ENCODE measurements at regions not wholly inside any gene's neighbourhood (a gene's known extent, or its start where the extent isn't known, plus 50 kb on each side); places are given as distances from the start of the nearest gene placed in this dataset.

DNA sequence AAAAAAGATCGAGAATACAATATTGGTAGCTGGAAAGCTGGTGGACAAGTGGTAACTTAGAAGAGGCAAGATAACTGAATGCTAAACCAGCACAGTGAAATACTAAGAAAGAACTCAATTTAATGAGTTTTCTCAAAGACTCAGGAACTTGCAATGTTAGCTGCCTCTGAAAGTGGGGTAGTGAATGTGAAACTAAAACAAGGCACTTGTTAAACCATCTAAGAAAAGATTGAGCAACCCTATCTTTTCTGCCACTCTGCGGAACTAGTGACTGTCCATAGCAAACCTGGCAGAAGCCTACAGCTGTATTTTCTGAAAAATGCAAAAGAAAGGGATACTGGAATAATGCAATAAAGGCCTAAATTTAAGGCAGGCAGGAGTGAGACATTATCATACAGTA lies 1574.4 kb upstream of the PRR20A start:
- WGBS (ENCODE audit: low lambda C conversion rate, missing lambda C conversion rate): 92% methylated on average over 2 of the region's 2 CpGs
- H3K4me1 ChIP-seq (ENCODE audit: insufficient read depth): no peaks in the 10 kb centered on the region
- no peak overlapping the region for H3K27ac ChIP-seq
- H3K27me3 ChIP-seq: no peaks in the 10 kb centered on the region
- H3K4me3 ChIP-seq: no peak overlapping the region
- DNase-seq (ENCODE audit: low spot score): no peak
- TF ChIP-seq EZH2 (IDR thresholded peaks at IDR 0.05; ENCODE audit: borderline replicate concordance) (no peak), EZH2phosphoT487 (IDR thresholded peaks at IDR 0.05; ENCODE audit: low read depth, severe bottlenecking, unreplicated experiment) (no peak)
- TF ChIP-seq, protein P1, sequence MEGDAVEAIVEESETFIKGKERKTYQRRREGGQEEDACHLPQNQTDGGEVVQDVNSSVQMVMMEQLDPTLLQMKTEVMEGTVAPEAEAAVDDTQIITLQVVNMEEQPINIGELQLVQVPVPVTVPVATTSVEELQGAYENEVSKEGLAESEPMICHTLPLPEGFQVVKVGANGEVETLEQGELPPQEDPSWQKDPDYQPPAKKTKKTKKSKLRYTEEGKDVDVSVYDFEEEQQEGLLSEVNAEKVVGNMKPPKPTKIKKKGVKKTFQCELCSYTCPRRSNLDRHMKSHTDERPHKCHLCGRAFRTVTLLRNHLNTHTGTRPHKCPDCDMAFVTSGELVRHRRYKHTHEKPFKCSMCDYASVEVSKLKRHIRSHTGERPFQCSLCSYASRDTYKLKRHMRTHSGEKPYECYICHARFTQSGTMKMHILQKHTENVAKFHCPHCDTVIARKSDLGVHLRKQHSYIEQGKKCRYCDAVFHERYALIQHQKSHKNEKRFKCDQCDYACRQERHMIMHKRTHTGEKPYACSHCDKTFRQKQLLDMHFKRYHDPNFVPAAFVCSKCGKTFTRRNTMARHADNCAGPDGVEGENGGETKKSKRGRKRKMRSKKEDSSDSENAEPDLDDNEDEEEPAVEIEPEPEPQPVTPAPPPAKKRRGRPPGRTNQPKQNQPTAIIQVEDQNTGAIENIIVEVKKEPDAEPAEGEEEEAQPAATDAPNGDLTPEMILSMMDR (IDR thresholded peaks at IDR 0.05; ENCODE audit: poor library complexity): no peak
- H3K9me2 ChIP-seq (replicated peaks; ENCODE audit: insufficient read depth): no peaks in the 10 kb centered on the region
- H3K9me3 ChIP-seq (ENCODE audit: low read depth): no peaks in the 10 kb centered on the region
- H4K20me1 ChIP-seq (ENCODE audit: insufficient read depth, poor library complexity, severe bottlenecking): no peaks in the 10 kb centered on the region
- H3K36me3 ChIP-seq (replicated peaks; ENCODE audit: insufficient read depth, low read depth): no peaks in the 10 kb centered on the region
- H3K79me2 ChIP-seq: no peaks in the 10 kb centered on the region
- no peak overlapping the region for H3K4me2 ChIP-seq
- H2AFZ ChIP-seq: no peak overlapping the region

DNA sequence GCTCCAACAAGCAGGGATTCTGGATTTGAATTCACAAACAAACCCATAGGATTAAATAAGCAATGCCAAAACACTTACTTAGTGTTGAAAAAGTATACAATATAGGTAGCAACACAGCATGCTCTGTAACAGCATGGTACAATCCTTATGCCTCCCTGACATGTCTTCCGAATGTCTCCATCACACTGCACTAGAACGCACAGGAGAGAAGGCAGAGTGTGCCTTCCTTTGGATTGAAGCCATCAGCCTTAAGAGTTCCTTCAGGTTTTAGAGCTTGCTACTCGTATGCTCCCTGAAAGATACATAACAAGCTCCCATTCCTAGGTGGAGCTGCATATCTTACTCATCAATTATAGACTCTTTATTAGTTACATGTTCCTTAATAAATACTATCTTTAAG lies 1573.9 kb upstream of the PRR20A start:
- DNase-seq (ENCODE audit: low spot score): no peak
- no peaks in the 10 kb centered on the region for H3K9me2 ChIP-seq (replicated peaks; ENCODE audit: insufficient read depth)
- TF ChIP-seq EZH2 (IDR thresholded peaks at IDR 0.05; ENCODE audit: borderline replicate concordance) (no peak), EZH2phosphoT487 (IDR thresholded peaks at IDR 0.05; ENCODE audit: low read depth, severe bottlenecking, unreplicated experiment) (no peak)
- TF ChIP-seq, protein P1 (IDR thresholded peaks at IDR 0.05; ENCODE audit: poor library complexity): no peak
- no peak overlapping the region for H3K4me2 ChIP-seq
- H3K27me3 ChIP-seq: no peaks in the 10 kb centered on the region
- no peak overlapping the region for H2AFZ ChIP-seq
- no peaks in the 10 kb centered on the region for H3K4me1 ChIP-seq (ENCODE audit: insufficient read depth)
- no peaks in the 10 kb centered on the region for H3K9me3 ChIP-seq (ENCODE audit: low read depth)
- no peaks in the 10 kb centered on the region for H3K36me3 ChIP-seq (replicated peaks; ENCODE audit: insufficient read depth, low read depth)
- H4K20me1 ChIP-seq (ENCODE audit: insufficient read depth, poor library complexity, severe bottlenecking): no peaks in the 10 kb centered on the region
- no peak overlapping the region for H3K4me3 ChIP-seq
- 90% methylated on average over 3 of the region's 3 CpGs for WGBS (ENCODE audit: low lambda C conversion rate, missing lambda C conversion rate)
- H3K79me2 ChIP-seq: no peaks in the 10 kb centered on the region
- H3K27ac ChIP-seq: no peak overlapping the region

DNA sequence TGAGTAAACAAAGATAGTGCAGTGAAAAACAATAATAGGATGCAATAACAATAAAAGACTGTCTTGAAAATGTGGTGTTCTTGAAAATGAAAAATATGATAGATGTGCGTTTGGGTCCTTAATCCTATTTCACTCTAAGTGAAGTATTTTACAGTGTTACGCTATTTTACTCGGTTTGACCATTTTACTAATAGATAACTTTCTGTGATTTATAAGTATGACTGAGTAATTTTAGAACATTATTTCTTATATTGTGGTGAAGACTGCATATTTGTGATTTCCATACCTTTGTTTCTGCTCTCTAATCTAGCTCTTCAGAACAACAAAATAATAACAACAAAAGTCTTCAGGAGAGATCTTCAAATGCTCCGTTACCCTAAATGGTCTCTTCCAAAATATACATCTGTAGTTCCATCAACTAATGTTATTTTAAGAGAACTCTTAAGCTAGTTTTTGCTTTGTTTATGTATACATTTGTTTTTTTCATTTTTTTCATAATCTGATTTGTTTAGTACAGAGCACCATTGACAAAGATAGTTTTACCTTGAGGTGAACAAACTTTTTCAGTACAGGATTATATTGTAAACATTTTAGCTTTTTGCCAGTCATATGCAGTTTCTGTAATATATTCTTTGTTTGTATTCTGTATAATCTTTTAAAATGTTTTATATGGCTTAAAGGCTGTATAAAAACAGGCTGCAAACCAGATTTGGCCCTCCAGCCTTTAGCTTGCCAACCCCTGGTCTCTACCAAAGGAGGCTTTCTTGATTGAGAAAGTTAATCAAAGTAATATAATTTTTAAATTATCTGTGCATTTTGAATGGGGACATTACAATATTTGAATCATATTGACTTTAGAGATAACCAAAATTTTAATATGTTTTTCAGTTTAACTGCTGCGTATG lies 1572.7 kb upstream of the PRR20A start:
- no peaks in the 10 kb centered on the region for H4K20me1 ChIP-seq (ENCODE audit: insufficient read depth, poor library complexity, severe bottlenecking)
- WGBS (ENCODE audit: low lambda C conversion rate, missing lambda C conversion rate): 72% methylated on average over 5 of the region's 5 CpGs
- H2AFZ ChIP-seq: no peak overlapping the region
- no peak overlapping the region for H3K4me2 ChIP-seq
- H3K9me2 ChIP-seq (replicated peaks; ENCODE audit: insufficient read depth): no peaks in the 10 kb centered on the region
- H3K27ac ChIP-seq: no peak overlapping the region
- DNase-seq (ENCODE audit: low spot score): no peak
- no peaks in the 10 kb centered on the region for H3K36me3 ChIP-seq (replicated peaks; ENCODE audit: insufficient read depth, low read depth)
- no peaks in the 10 kb centered on the region for H3K9me3 ChIP-seq (ENCODE audit: low read depth)
- no peaks in the 10 kb centered on the region for H3K27me3 ChIP-seq
- TF ChIP-seq, protein P1 (IDR thresholded peaks at IDR 0.05; ENCODE audit: poor library complexity): no peak
- TF ChIP-seq EZH2phosphoT487 (IDR thresholded peaks at IDR 0.05; ENCODE audit: low read depth, severe bottlenecking, unreplicated experiment) (no peak), EZH2 (IDR thresholded peaks at IDR 0.05; ENCODE audit: borderline replicate concordance) (no peak)
- H3K4me3 ChIP-seq: no peak overlapping the region
- no peaks in the 10 kb centered on the region for H3K79me2 ChIP-seq
- H3K4me1 ChIP-seq (ENCODE audit: insufficient read depth): no peaks in the 10 kb centered on the region

Data from hepatocyte (in vitro differentiated cells).